PC-9 (cell line): ENCODE measurements at regions not wholly inside any gene's neighbourhood (a gene's known extent, or its start where the extent isn't known, plus 50 kb on each side); places are given as distances from the start of the nearest gene placed in this dataset.

Experiments
- CTCF ChIP-seq: fragments of 200-600 bp; sonication (generic); conservative IDR thresholded peaks from 2 replicates; pipeline ENCODE4 v1.6.1; 2017; ENCODE audit warnings: mixed run types, antibody characterized with exemption, mild to moderate bottlenecking, moderate library complexity
- EZH2 ChIP-seq: fragments of 200-600 bp; sonication (generic); IDR thresholded peaks from 2 replicates; pipeline ENCODE4 v1.8.0; 2017; ENCODE audit warnings: antibody characterized with exemption, low read depth

GRCh38 chr3:102906818-102907217 is 472.0 kb downstream of the ZPLD1 start:
- TF ChIP-seq CTCF, result no peak
- no peak for TF ChIP-seq EZH2
